GM18499 (cell line): ENCODE measurements at regions not wholly inside any gene's neighbourhood (a gene's known extent, or its start where the extent isn't known, plus 50 kb on each side); places are given as distances from the start of the nearest gene placed in this dataset.
"Not testable (repeated sequence)": the region's sequence is repeated elsewhere in the genome, so short reads cannot be mapped to it uniquely, and the experiment has no call there.

Source experiments
- ATAC-seq: cut with Tn5 transposase; IDR thresholded peaks from one replicate; pipeline ENCODE4 v1.9.1; 2021; ENCODE audit warnings: moderate number of reproducible peaks; ENCODE audit not compliant: insufficient read depth, unreplicated experiment

DNA sequence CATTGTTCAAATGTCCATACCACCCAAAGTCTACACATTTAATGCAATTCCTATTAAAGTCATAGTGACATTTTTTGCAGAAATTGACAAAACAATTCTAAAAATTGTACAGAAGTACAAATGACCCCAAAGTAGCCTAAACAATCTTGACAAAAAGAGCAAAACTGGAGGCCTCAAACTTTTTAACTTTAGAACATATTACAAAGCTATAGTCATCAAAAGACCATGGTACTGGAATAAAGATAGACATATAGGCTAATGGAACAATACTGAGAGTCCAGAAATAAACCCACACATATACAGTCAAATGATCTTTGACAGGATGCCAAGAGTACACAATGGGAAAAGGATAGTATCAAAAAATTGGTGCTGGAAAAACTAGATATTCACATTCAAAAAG is 213.2 kb upstream of the SAMSN1 start:
- ATAC-seq: no peak

DNA sequence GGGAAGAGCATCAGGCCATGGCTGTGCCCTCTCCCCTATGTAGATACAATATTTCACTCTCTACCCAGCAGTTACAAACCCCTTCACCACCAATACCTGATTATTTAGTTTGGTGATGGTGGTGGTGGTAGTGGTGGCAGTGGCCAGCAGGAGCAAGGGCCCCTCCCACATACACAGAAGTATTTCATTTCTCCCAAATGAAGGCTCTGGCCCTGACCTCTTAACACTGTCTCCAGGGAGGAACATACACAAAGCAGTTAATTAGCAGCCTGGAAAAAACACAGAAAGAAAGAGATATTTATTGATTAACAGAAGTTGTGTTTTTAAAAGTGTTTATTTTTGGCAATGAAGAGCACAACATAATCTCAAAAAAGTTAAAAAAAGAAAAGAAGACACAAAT is 212.7 kb upstream of the SAMSN1 start:
- ATAC-seq: no peak

- no peak for ATAC-seq
These were observed 211.6 kb upstream of the SAMSN1 start for GRCh38 chr21:14757533-14758327.

DNA sequence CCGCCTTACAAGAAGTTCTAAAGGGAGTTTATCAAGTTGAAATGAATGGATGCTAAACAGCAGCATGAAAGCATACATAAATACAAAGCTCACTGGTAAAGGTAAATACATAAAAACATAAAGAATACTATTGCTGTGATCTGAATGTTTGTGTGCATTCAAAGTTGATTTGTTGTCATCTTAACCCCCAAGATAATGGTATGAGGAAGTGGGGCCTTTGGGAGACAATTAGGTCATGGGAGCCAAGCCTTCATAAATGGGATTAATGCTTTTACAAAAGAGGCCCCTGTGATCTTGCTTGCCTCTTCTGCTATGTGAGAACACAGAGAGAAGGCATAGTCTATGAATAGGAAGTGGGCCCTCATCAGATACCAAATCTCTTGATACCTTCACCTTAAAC is 209.0 kb upstream of the SAMSN1 start:
- ATAC-seq: no peak

DNA sequence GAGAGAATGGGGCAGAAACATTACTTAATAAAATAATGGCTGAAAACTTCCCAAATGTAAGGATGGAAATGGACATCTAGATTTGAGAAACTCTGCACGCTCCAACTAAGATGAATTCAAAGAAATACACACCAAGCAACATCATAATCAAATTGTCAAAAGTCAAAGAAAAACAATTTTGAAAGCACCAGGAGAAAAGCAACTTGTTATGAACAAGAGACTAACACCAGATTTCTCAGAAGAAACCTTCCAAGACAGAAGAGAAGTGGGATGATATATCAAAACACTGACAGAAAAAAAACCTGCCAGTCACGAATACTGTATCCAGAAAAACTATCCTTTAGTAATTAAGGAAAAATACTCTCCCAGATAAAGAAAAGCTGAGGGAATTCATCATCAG is 208.6 kb upstream of the SAMSN1 start:
- ATAC-seq: no peak

DNA sequence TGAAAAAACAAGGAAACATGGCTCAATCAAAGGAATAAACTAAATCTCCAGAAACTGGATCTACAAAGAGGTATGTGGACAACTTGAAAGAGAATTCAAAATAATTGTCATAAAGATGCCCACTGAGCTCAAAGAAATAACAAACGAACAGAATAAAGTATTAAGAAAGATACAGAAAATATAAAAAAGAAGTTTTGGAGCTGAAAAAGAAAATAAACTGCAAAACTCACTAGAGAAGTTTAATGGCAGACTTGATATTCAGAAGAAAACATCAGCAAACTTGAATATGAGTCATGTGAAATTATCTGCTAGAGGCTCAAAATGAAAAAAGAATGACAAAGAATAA is 208.1 kb upstream of the SAMSN1 start:
- ATAC-seq: no peak

- ATAC-seq: no peak
These were observed 207.5 kb upstream of the SAMSN1 start for GRCh38 chr21:14753466-14754258.

- no peak for ATAC-seq
These were observed 207.0 kb upstream of the SAMSN1 start for GRCh38 chr21:14753069-14753465.

GRCh38 chr21:14752345-14752909 is 206.3 kb upstream of the SAMSN1 start:
- ATAC-seq: no peak

DNA sequence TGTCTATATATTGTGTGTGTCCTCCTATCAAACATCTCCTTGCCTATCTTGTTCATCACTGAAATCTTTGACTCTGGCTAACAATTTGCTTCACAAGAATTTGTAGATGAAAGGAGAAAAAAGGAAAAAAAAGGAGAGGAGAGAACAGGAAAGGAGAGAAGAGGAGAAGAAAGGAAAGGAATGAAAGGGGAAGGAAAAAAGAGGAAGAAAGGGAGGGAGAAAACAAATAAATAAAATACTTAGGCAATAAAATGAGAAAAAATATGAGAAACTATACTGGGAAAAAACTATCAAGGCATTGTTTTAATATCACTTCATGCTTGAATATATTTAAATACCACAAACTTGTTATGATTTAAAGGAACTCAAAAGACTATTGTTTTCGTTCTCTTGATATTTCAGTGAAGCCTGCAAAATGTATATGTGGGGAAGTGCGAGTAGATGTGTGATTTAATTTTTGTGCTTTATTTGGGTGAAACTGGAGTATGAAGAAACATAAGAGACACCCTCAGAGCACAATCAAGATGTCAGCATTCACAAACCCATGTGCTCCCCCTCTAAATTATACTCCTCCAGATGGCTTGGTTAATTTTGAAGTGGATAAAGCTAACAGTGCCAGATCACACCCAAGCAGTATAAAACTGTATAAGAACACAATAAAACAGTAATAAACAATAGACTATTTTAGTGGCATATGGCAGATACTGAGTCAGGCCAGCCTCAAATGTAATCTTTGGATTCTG is 205.7 kb upstream of the SAMSN1 start:
- no peak for ATAC-seq

DNA sequence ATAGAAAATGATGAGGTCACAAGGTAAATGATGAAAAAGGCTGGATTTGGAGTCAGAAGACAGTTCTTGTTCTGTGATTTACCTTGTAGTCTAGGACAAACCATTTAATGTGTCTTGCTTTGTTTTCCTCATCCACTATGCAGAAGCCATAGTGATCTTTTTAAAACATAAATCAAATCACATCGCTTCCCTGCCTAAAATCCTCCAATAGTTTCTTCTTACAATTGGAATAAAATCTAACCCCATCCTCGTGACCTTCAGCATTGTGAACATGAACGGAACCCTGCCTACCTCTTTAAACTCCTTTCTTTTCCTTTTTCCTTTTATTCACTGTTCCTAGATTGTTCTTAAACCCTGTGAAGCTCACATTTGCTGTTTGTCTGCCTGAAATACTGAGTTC is 204.9 kb upstream of the SAMSN1 start:
- ATAC-seq: no peak

DNA sequence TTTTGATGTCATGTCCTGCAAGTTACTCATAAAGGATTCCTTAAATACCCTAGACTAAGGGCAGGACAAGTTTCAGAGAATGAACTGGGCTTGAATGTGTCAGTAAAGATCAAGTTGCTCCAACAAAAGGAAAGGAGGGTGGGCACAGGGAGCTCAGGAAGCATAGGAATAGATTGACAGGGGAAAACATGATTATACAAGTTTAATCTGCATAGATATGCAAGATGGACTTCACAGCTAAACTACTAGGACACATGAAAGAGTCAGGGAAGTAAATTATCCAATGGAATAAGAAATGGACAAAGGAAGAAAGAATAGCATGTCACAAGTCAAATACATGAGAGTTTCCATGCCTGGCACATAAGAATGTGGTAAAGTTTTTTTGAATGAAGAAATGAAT is 203.9 kb upstream of the SAMSN1 start:
- no peak for ATAC-seq

- ATAC-seq: no peak
These were observed 202.5 kb upstream of the SAMSN1 start for GRCh38 chr21:14748662-14749061.

- ATAC-seq: no peak
These were observed 198.3 kb upstream of the SAMSN1 start for GRCh38 chr21:14744368-14744767.

GRCh38 chr21:14742119-14742518 is 196.0 kb upstream of the SAMSN1 start:
- ATAC-seq: no peak

GRCh38 chr21:14741256-14741655 is 195.1 kb upstream of the SAMSN1 start:
- ATAC-seq: no peak

GRCh38 chr21:14740692-14741091 is 194.6 kb upstream of the SAMSN1 start:
- no peak for ATAC-seq

GRCh38 chr21:14740116-14740515 is 194.0 kb upstream of the SAMSN1 start:
- no peak for ATAC-seq

GRCh38 chr21:14739590-14739989 is 193.5 kb upstream of the SAMSN1 start:
- no peak for ATAC-seq

DNA sequence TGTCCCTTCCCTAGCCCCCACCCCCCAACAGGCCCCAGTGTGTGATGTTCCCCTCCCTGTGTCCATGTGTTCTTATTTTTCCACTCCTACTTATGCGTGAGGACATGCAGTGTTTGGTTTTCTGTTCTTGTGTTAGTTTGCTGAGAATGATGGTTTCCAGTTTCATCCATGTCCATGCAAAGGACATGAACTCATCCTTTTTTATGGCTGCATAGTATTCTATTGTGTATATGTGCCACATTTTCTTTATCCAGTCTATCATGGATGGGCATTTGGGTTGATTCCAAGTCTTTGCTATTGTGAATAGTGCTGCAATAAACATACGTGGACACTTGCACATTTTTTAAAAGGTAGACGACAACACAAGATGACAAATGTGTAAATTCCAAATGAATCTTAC is 192.5 kb upstream of the SAMSN1 start:
- not testable (repeated sequence) for ATAC-seq

DNA sequence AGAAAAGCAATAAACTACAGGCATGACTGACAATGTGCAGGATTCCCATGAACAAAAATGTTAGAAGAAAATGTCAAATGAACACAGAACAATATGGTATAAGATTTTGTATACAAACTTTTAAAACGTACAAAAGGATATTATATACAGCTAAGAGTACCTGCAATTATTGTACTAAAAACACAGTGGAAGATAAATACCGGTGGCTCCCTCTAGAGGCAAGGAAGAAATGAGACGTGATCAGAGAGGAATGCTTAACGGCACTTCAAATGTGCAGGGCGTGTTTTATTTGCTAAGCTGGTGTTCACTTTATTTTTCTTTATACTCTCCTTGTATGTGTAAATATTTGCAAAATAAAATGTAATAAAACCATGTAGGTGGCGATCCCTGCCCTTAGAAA is 191.8 kb upstream of the SAMSN1 start:
- ATAC-seq: no peak
